IMR-90 (cell line): ENCODE measurements at regions not wholly inside any gene's neighbourhood (a gene's known extent, or its start where the extent isn't known, plus 50 kb on each side); places are given as distances from the start of the nearest gene placed in this dataset.

ENCODE experiments used
- ATAC-seq: fragments of 200-7000 bp; cut with Tn5 transposase; 2 replicates; pipeline ENCODE4 v1.9.1; 2020; ENCODE audit warnings: low read depth, mild to moderate bottlenecking, moderate library complexity
- BruUV-seq: library from RNA; stranded (reverse); fragments of 400-500 nt; replicated peaks from 2 replicates; lab custom pipeline; 2021; lab: Mats Ljungman, UMichigan
- CTCF ChIA-PET: fragments of 300-600 bp; formaldehyde crosslinking; extraction: SDS; loops from one replicate; lab custom pipeline; 2021; ENCODE audit warnings: antibody characterized with exemption; lab: Yijun Ruan, JAX
- POLR2A ChIA-PET: fragments of 300-600 bp; sonication (Branson Sonifier 250); formaldehyde crosslinking; loops from one replicate; lab custom pipeline; 2022; ENCODE audit warnings: antibody characterized with exemption; ENCODE audit not compliant: unreplicated experiment; lab: Charles Lee
- DNase-seq: peaks from one replicate; pipeline ENCODE4 v3.0.0; 2013
- H2AFZ ChIP-seq: replicated peaks from 2 replicates; pipeline ENCODE3; 2013; ENCODE audit warnings: low read length, mild to moderate bottlenecking; ENCODE audit not compliant: poor library complexity
- H2AK5ac ChIP-seq: 2 replicates; pipeline ENCODE4 v1.6.1; 2013; ENCODE audit warnings: low read depth, low read length, inconsistent platforms
- H2AK9ac ChIP-seq: replicated peaks from 2 replicates; pipeline ENCODE3; 2013; ENCODE audit warnings: mild to moderate bottlenecking, low read depth, low read length, moderate library complexity; ENCODE audit not compliant: poor library complexity
- H2BK120ac ChIP-seq: 2 replicates; pipeline ENCODE4 v1.6.1; 2013; ENCODE audit warnings: low read depth, low read length, inconsistent platforms
- H2BK15ac ChIP-seq: 3 replicates; pipeline ENCODE4 v1.6.1; 2013; ENCODE audit warnings: low read depth, low read length, inconsistent platforms
- H2BK20ac ChIP-seq: 2 replicates; pipeline ENCODE4 v1.6.1; 2013; ENCODE audit warnings: low read depth, mild to moderate bottlenecking, inconsistent platforms, low read length, moderate library complexity
- H2BK5ac ChIP-seq: 2 replicates; pipeline ENCODE4 v1.6.1; 2013; ENCODE audit warnings: mild to moderate bottlenecking, low read depth, low read length, inconsistent platforms; ENCODE audit not compliant: poor library complexity, severe bottlenecking
- H3K14ac ChIP-seq: replicated peaks from 2 replicates; pipeline ENCODE4 v1.6.1; 2013; ENCODE audit warnings: low read depth, low read length, inconsistent platforms
- H3K18ac ChIP-seq: 2 replicates; pipeline ENCODE4 v1.6.1; 2013; ENCODE audit warnings: low read depth, low read length, control low read depth
- H3K23ac ChIP-seq: 2 replicates; pipeline ENCODE4 v1.6.1; 2013; ENCODE audit warnings: low read depth, low read length, inconsistent platforms
- H3K27ac ChIP-seq: 2 replicates; pipeline ENCODE4 v1.5.1; 2013; ENCODE audit warnings: mild to moderate bottlenecking, control low read depth, low read length; ENCODE audit not compliant: insufficient read depth
- H3K27me3 ChIP-seq: 2 replicates; pipeline ENCODE4 v1.6.1; 2013; ENCODE audit warnings: low read length; ENCODE audit not compliant: control insufficient read depth, insufficient read depth
- H3K36me3 ChIP-seq: 2 replicates; pipeline ENCODE4 v1.6.1; 2013; ENCODE audit warnings: low read length, mixed read lengths; ENCODE audit not compliant: control insufficient read depth, insufficient read depth
- H3K4ac ChIP-seq: 2 replicates; pipeline ENCODE4 v1.6.1; 2013; ENCODE audit warnings: low read depth, low read length, inconsistent platforms
- H3K4me1 ChIP-seq: 2 replicates; pipeline ENCODE4 v1.6.1; 2013; ENCODE audit warnings: low read length, mixed read lengths; ENCODE audit not compliant: control insufficient read depth, insufficient read depth
- H3K4me2 ChIP-seq: 2 replicates; pipeline ENCODE4 v1.6.1; 2013; ENCODE audit warnings: low read depth, mild to moderate bottlenecking, control low read depth, low read length, moderate library complexity
- H3K4me3 ChIP-seq: 2 replicates; pipeline ENCODE4 v1.5.1; 2013; ENCODE audit warnings: low read depth, mild to moderate bottlenecking, control low read depth, low read length, moderate library complexity; ENCODE audit not compliant: insufficient read depth
- H3K56ac ChIP-seq: 2 replicates; pipeline ENCODE4 v1.6.1; 2013; ENCODE audit warnings: low read length, inconsistent platforms; ENCODE audit not compliant: insufficient read depth; ENCODE audit errors: extremely low read depth
- H3K79me1 ChIP-seq, 2 experiments: 2 replicates each; pipeline ENCODE4 v1.6.1; 2013; ENCODE audit warnings: low read length in 2 of 2, inconsistent platforms in 1 of 2, low read depth in 1 of 2
- H3K9ac ChIP-seq: 2 replicates; pipeline ENCODE4 v1.6.1; 2013; ENCODE audit warnings: low read depth, low read length, control low read depth
- H3K9me1 ChIP-seq: 2 replicates; pipeline ENCODE4 v1.6.1; 2013; ENCODE audit warnings: low read length, inconsistent platforms; ENCODE audit not compliant: insufficient read depth
- H3K9me3 ChIP-seq: 2 replicates; pipeline ENCODE4 v1.6.1; 2013; ENCODE audit warnings: low read length; ENCODE audit not compliant: control insufficient read depth, insufficient read depth
- H4K20me1 ChIP-seq: 2 replicates; pipeline ENCODE4 v1.6.1; 2013; ENCODE audit warnings: low read length, inconsistent platforms; ENCODE audit not compliant: insufficient read depth
- H4K5ac ChIP-seq: 2 replicates; pipeline ENCODE4 v1.6.1; 2013; ENCODE audit warnings: mild to moderate bottlenecking, low read depth, low read length, control low read depth
- H4K8ac ChIP-seq, 2 experiments: 2 replicates each; pipeline ENCODE4 v1.6.1; 2013; ENCODE audit warnings: low read depth in 2 of 2, low read length in 2 of 2, control low read depth in 1 of 2, inconsistent platforms in 1 of 2
- H4K91ac ChIP-seq: 2 replicates; pipeline ENCODE4 v1.6.1; 2013; ENCODE audit warnings: low read depth, low read length, inconsistent platforms; ENCODE audit not compliant: insufficient read depth
- CEBPB ChIP-seq: IDR thresholded peaks from 2 replicates; pipeline ENCODE4 v1.6.1; 2012; ENCODE audit warnings: low read depth, low read length, improper control_type of control experiment
- CHD1 ChIP-seq: IDR thresholded peaks from 2 replicates; pipeline ENCODE4 v1.6.1; 2012; ENCODE audit warnings: low read depth, low read length, improper control_type of control experiment
- FOS ChIP-seq: fragments of 150-350 bp; IDR thresholded peaks from 2 replicates; pipeline ENCODE4 v1.6.1; 2016; ENCODE audit warnings: low read depth, low read length
- MAFK ChIP-seq: IDR thresholded peaks from 2 replicates; pipeline ENCODE4 v1.6.1; 2012; ENCODE audit warnings: low read depth, low read length, improper control_type of control experiment
- MAZ ChIP-seq: IDR thresholded peaks from 2 replicates; pipeline ENCODE4 v1.6.1; 2012; ENCODE audit warnings: low read depth, mild to moderate bottlenecking, low read length, improper control_type of control experiment, moderate library complexity, borderline replicate concordance
- MXI1 ChIP-seq: IDR thresholded peaks from 2 replicates; pipeline ENCODE4 v1.6.1; 2012; ENCODE audit warnings: low read depth, mild to moderate bottlenecking, low read length, moderate library complexity, borderline replicate concordance
- NFE2L2 ChIP-seq: fragments of 150-350 bp; IDR thresholded peaks from 2 replicates; pipeline ENCODE4 v1.6.1; 2016; ENCODE audit warnings: low read depth, mild to moderate bottlenecking, low read length
- POLR2A ChIP-seq: IDR thresholded peaks from 2 replicates; pipeline ENCODE4 v1.6.1; 2012; ENCODE audit warnings: mild to moderate bottlenecking, low read depth, low read length
- RAD21 ChIP-seq: IDR thresholded peaks from 2 replicates; pipeline ENCODE4 v1.6.1; 2012; ENCODE audit warnings: low read length, improper control_type of control experiment
- RCOR1 ChIP-seq: IDR thresholded peaks from 2 replicates; pipeline ENCODE4 v1.6.1; 2012; ENCODE audit warnings: mild to moderate bottlenecking, low read length, improper control_type of control experiment; ENCODE audit not compliant: insufficient replicate concordance
- RFX5 ChIP-seq: IDR thresholded peaks from 2 replicates; pipeline ENCODE4 v1.8.0; 2012; ENCODE audit warnings: low read depth, mild to moderate bottlenecking, low read length, moderate library complexity
- SMC3 ChIP-seq: fragments of 150-350 bp; IDR thresholded peaks from 2 replicates; pipeline ENCODE4 v1.6.1; 2016; ENCODE audit warnings: low read depth, mild to moderate bottlenecking, antibody characterized with exemption, low read length, moderate library complexity
- WGBS, 2 experiments: methylation state at CpG; one replicate each; pipeline versions ENCODE4 v1.1.5 to v1.1.7; 2013; ENCODE audit warnings: missing lambda C conversion rate in 2 of 2; ENCODE audit not compliant: insufficient read length in 1 of 2; ENCODE audit errors: extremely low coverage in 2 of 2; 5-methylcytosine and 5-hydroxymethylcytosine counted together
- dilution Hi-C: fragments of 300-500 bp; cut with HindIII; formaldehyde crosslinking; loops from one replicate; pipeline ENCODE4 v1.14.3; 2018; ENCODE audit warnings: low sequenced_read_pairs; ENCODE audit not compliant: unreplicated experiment
- in situ Hi-C: fragments of 300-500 bp; cut with MboI; formaldehyde crosslinking; loops from 3 replicates; pipeline ENCODE4 v1.14.3; 2019; ENCODE audit warnings: low sequenced_read_pairs, inconsistent platforms, mixed read lengths
- intact Hi-C: fragments of 100-400 bp; cut with micrococcal nuclease; formaldehyde crosslinking; loops from 2 replicates; pipeline ENCODE4 v1.10.0; 2022
- TF ChIP-seq, protein P1 (sequence below): conservative IDR thresholded peaks from 2 replicates; pipeline ENCODE4 v1.5.1; 2012; ENCODE audit warnings: mild to moderate bottlenecking, low read depth, low read length, improper control_type of control experiment
- TF ChIP-seq, protein P2 (sequence below): fragments of 150-350 bp; IDR thresholded peaks from 2 replicates; pipeline ENCODE4 v1.6.1; 2016; ENCODE audit warnings: low read depth, mild to moderate bottlenecking, low read length, moderate library complexity, borderline replicate concordance
- TF ChIP-seq, protein P3 (sequence below): fragments of 150-350 bp; IDR thresholded peaks from 2 replicates; pipeline ENCODE4 v1.6.1; 2017; ENCODE audit warnings: mild to moderate bottlenecking, antibody characterized with exemption, low read length, low read depth

DNA sequence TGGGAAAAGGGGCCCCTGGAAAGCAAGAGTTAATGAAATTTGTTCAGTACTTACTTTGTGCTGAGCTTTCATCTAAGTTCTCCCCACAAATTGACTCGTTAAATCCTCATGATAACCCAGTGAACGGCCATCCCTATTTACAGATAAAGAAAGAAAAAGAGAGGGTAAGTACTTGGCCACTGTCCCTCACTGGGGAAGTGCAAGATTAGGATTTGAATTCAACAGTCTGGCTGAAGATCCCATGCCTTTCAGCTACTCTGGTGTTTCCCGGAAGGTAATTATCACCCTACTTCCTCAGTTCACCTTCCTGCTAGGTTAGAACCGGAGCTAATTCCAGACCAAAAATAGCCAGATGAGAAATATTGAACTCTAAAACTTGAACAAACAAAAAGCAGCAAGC, 269.2 kb upstream of the TLE4 start:
- H2BK15ac ChIP-seq = no peak overlapping the region
- no peak overlapping the region for H3K18ac ChIP-seq
- H3K9ac ChIP-seq = no peak overlapping the region
- H3K14ac ChIP-seq = no peak overlapping the region
- H3K36me3 ChIP-seq = no peaks in the 10 kb centered on the region
- H3K56ac ChIP-seq = no peak overlapping the region
- no peak overlapping the region for H2BK20ac ChIP-seq
- no peak overlapping the region for H2AK5ac ChIP-seq
- no peak overlapping the region for H2BK120ac ChIP-seq
- no peak for TF ChIP-seq MAFK
- TF ChIP-seq, protein P1, sequence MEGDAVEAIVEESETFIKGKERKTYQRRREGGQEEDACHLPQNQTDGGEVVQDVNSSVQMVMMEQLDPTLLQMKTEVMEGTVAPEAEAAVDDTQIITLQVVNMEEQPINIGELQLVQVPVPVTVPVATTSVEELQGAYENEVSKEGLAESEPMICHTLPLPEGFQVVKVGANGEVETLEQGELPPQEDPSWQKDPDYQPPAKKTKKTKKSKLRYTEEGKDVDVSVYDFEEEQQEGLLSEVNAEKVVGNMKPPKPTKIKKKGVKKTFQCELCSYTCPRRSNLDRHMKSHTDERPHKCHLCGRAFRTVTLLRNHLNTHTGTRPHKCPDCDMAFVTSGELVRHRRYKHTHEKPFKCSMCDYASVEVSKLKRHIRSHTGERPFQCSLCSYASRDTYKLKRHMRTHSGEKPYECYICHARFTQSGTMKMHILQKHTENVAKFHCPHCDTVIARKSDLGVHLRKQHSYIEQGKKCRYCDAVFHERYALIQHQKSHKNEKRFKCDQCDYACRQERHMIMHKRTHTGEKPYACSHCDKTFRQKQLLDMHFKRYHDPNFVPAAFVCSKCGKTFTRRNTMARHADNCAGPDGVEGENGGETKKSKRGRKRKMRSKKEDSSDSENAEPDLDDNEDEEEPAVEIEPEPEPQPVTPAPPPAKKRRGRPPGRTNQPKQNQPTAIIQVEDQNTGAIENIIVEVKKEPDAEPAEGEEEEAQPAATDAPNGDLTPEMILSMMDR = no peak
- no peak for TF ChIP-seq RFX5
- no peak for TF ChIP-seq POLR2A
- TF ChIP-seq, protein P2, sequence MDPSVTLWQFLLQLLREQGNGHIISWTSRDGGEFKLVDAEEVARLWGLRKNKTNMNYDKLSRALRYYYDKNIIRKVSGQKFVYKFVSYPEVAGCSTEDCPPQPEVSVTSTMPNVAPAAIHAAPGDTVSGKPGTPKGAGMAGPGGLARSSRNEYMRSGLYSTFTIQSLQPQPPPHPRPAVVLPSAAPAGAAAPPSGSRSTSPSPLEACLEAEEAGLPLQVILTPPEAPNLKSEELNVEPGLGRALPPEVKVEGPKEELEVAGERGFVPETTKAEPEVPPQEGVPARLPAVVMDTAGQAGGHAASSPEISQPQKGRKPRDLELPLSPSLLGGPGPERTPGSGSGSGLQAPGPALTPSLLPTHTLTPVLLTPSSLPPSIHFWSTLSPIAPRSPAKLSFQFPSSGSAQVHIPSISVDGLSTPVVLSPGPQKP = no peak
- no peak for TF ChIP-seq MXI1
- TF ChIP-seq MAZ = no peak
- no peak for TF ChIP-seq FOS
- TF ChIP-seq RAD21 = no peak
- TF ChIP-seq CHD1 = no peak
- TF ChIP-seq CEBPB = no peak
- no peak for TF ChIP-seq SMC3
- TF ChIP-seq NFE2L2 = no peak
- TF ChIP-seq, protein P3, sequence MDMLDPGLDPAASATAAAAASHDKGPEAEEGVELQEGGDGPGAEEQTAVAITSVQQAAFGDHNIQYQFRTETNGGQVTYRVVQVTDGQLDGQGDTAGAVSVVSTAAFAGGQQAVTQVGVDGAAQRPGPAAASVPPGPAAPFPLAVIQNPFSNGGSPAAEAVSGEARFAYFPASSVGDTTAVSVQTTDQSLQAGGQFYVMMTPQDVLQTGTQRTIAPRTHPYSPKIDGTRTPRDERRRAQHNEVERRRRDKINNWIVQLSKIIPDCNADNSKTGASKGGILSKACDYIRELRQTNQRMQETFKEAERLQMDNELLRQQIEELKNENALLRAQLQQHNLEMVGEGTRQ = no peak
- TF ChIP-seq RCOR1 = no peak
- peaks cover 5% of the 10 kb centered on the region; the same call in 1 of the 2 replicates for H3K27me3 ChIP-seq
- H3K4me2 ChIP-seq = no peak overlapping the region
- H3K23ac ChIP-seq = no peak overlapping the region
- intact Hi-C loops = no loop called here
- DNase-seq = no peak
- H2AK9ac ChIP-seq = no peak overlapping the region
- no peak overlapping the region for H3K4ac ChIP-seq
- CTCF ChIA-PET = no interaction called here
- ATAC-seq = no peak
- H3K4me3 ChIP-seq = no peak overlapping the region
- H4K5ac ChIP-seq = no peak overlapping the region
- no peak overlapping the region for H3K27ac ChIP-seq
- no peaks in the 10 kb centered on the region for H3K4me1 ChIP-seq
- no peak overlapping the region for H4K91ac ChIP-seq
- H3K9me1 ChIP-seq = no peaks in the 10 kb centered on the region
- no CpG with 5 or more reads among the region's 4 CpGs for WGBS, 2 experiments
- H2AFZ ChIP-seq = no peak overlapping the region
- H4K8ac ChIP-seq = no peak overlapping the region
- H3K79me1 ChIP-seq = no peaks in the 10 kb centered on the region
- no peaks in the 10 kb centered on the region for H3K9me3 ChIP-seq
- H2BK5ac ChIP-seq = no peak overlapping the region
- no TSS peak for BruUV-seq
- POLR2A ChIA-PET = no interaction called here
- H4K20me1 ChIP-seq = no peaks in the 10 kb centered on the region
- in situ Hi-C loops = no loop called here
- dilution Hi-C loops = no loop called here
